SK-N-SH (cell line): ENCODE measurements at regions not wholly inside any gene's neighbourhood (a gene's known extent, or its start where the extent isn't known, plus 50 kb on each side); places are given as distances from the start of the nearest gene placed in this dataset.

ENCODE experiments used
- CTCF ChIP-seq: fragments of 200-600 bp; sonication (generic); IDR thresholded peaks from 2 replicates; pipeline ENCODE4 v1.6.1; 2017; ENCODE audit warnings: antibody characterized with exemption, mild to moderate bottlenecking, moderate library complexity
- EP300 ChIP-seq, 2 experiments: IDR thresholded peaks; 2 replicates each; pipeline versions ENCODE4 v1.4.0 to v1.6.1; 2012; ENCODE audit warnings: borderline replicate concordance in 1 of 2, low read depth in 1 of 2, low read length in 1 of 2
- EZH2phosphoT487 ChIP-seq: fragments of 200-600 bp; sonication (generic); IDR thresholded peaks from 2 replicates; pipeline ENCODE4 v1.6.1; 2017; ENCODE audit warnings: low read depth, mixed run types, mild to moderate bottlenecking, antibody characterized with exemption, moderate library complexity, borderline replicate concordance
- JUND ChIP-seq: IDR thresholded peaks from 2 replicates; pipeline ENCODE4 v1.4.0; 2012
- MAX ChIP-seq: IDR thresholded peaks from 2 replicates; pipeline ENCODE4 v1.4.0; 2012; ENCODE audit warnings: low read depth
- NRF1 ChIP-seq: IDR thresholded peaks from 2 replicates; pipeline ENCODE4 v1.6.1; 2012; ENCODE audit warnings: low read depth, mild to moderate bottlenecking, low read length
- PBX3 ChIP-seq: IDR thresholded peaks from 2 replicates; pipeline ENCODE4; 2012
- POLR2AphosphoS5 ChIP-seq: IDR thresholded peaks from 2 replicates; pipeline ENCODE4 v1.6.1; 2012; ENCODE audit warnings: low read depth, low read length
- RFX5 ChIP-seq: IDR thresholded peaks from 2 replicates; pipeline ENCODE4 v1.6.1; 2012; ENCODE audit warnings: mild to moderate bottlenecking, improper control_type of control experiment, low read length
- SMC3 ChIP-seq: IDR thresholded peaks from 2 replicates; pipeline ENCODE4 v1.6.1; 2012; ENCODE audit warnings: low read depth, low read length, improper control_type of control experiment
- TAF1 ChIP-seq: IDR thresholded peaks from 2 replicates; pipeline ENCODE4 v1.6.1; 2012; ENCODE audit warnings: low read depth, mild to moderate bottlenecking, low read length, moderate library complexity, borderline replicate concordance
- TCF12 ChIP-seq: IDR thresholded peaks from 2 replicates; pipeline ENCODE4 v1.4.0; 2012
- YY1 ChIP-seq: IDR thresholded peaks from 2 replicates; pipeline ENCODE4 v1.4.0; 2012; ENCODE audit warnings: low read depth, mild to moderate bottlenecking
- TF ChIP-seq, protein P1 (sequence below): fragments of 150-350 bp; IDR thresholded peaks from 2 replicates; pipeline ENCODE4 v1.6.1; 2017; ENCODE audit warnings: antibody characterized with exemption, low read length, low read depth, borderline replicate concordance

GRCh38 chr1:56442290-56442877 is 137.0 kb downstream of the PLPP3 start:
- TF ChIP-seq MAX = no peak
- no peak for TF ChIP-seq CTCF
- no peak for TF ChIP-seq POLR2AphosphoS5
- no peak for TF ChIP-seq YY1
- no peak for TF ChIP-seq PBX3
- TF ChIP-seq, protein P1, sequence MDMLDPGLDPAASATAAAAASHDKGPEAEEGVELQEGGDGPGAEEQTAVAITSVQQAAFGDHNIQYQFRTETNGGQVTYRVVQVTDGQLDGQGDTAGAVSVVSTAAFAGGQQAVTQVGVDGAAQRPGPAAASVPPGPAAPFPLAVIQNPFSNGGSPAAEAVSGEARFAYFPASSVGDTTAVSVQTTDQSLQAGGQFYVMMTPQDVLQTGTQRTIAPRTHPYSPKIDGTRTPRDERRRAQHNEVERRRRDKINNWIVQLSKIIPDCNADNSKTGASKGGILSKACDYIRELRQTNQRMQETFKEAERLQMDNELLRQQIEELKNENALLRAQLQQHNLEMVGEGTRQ = no peak
- no peak for TF ChIP-seq SMC3
- no peak for TF ChIP-seq TAF1
- no peak for TF ChIP-seq EP300 (IDR thresholded peaks at IDR 0.05; ENCODE audit: borderline replicate concordance in 1 of 2, low read depth in 1 of 2, low read length in 1 of 2)
- TF ChIP-seq NRF1 = no peak
- TF ChIP-seq RFX5 = no peak
- no peak for TF ChIP-seq JUND
- TF ChIP-seq EZH2phosphoT487 = no peak
- no peak for TF ChIP-seq TCF12
